ENCODE measurements at regions not wholly inside any gene's neighbourhood (a gene's known extent, or its start where the extent isn't known, plus 50 kb on each side); places are given as distances from the start of the nearest gene placed in this dataset.
A peak's percentile ranks its signal among the peaks of the same experiment; 100 is the strongest.

DNA sequence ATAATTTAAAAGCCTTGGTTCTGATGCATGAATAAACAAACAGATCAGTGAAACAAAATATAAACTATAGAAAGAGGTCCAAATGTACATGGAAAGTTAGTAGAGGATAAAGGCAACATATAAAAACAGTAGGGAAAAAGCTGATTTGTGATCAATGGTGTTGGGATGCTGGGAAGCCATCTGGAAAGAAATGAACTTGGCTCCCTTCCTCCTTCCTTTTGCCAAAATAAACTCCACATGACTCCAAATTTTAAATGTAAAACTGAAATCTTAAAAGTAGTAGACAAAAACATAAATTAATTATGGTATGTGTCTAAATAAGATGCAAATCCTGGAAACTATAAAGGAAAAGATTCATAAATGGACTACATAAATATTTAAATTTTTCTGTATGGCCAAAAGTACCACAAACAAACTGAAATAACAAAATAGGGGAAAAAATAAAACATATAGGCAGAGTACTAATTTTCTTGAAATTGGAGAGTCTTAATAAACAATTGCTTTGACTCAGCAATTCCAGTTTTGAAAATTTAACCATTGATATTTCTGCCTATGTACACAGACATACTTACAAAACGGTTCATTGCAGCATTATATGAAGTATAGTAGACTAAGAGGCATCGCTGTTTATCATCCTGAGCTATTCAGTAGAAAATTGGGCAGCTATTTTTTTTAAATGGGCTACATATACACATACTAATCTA lies 77.0 kb upstream of the TRIM24 start:
- Histone ChIP-seq H3K36me3 (ENCODE audit: control insufficient read depth in 1 of 2, insufficient read depth in 2 of 2, low read depth in 1 of 2, low read length in 2 of 2) (no peaks in the 10 kb centered on the region), H3K79me1 (replicated peaks; ENCODE audit: low read length, poor library complexity, severe bottlenecking) (no peaks in the 10 kb centered on the region), H3K27ac (ENCODE audit: low read length, poor library complexity, severe bottlenecking) (no peak overlapping the region), H3K27me3 (ENCODE audit: control insufficient read depth in 1 of 2, insufficient read depth in 1 of 2, low read length in 2 of 2) (no peaks in the 10 kb centered on the region), H4K91ac (ENCODE audit: low read length) (no peak overlapping the region), H3K4me1 (ENCODE audit: control insufficient read depth, insufficient read depth, low read depth, low read length) (no peaks in the 10 kb centered on the region), H2AK5ac (ENCODE audit: low read length, severe bottlenecking) (no peak overlapping the region), H2BK12ac (ENCODE audit: low read length in 2 of 2) (no peak overlapping the region), H3K4me2 (ENCODE audit: low read length, poor library complexity, severe bottlenecking) (no peak overlapping the region), H4K8ac (ENCODE audit: low read length) (no peak overlapping the region), H3K9ac (ENCODE audit: low read length) (no peak overlapping the region), H2BK15ac (ENCODE audit: low read depth, poor library complexity, severe bottlenecking) (no peak overlapping the region), H3K4ac (ENCODE audit: low read depth in 1 of 2, low read length in 2 of 2) (no peak overlapping the region), H2BK5ac (ENCODE audit: low read depth, low read length, poor library complexity, severe bottlenecking) (no peak overlapping the region), H2BK120ac (ENCODE audit: low read depth, low read length) (no peak overlapping the region), H3K9me3 (ENCODE audit: control insufficient read depth, low read length) (peaks cover 4% of the 10 kb centered on the region), H3K14ac (ENCODE audit: low read length in 2 of 2) (no peak overlapping the region), H3K23ac (ENCODE audit: low read length in 2 of 2) (no peak overlapping the region), H2AFZ (ENCODE audit: low read depth, low read length) (no peak overlapping the region), H3K4me3 (ENCODE audit: insufficient read depth in 1 of 2, low read depth in 1 of 2, low read length in 2 of 2) (no peak overlapping the region), H3K18ac (ENCODE audit: low read depth in 1 of 2, low read length in 2 of 2) (no peak overlapping the region)
- no CpG with 5 or more reads among the region's 2 CpGs for WGBS
- DNase-seq, result no peak

DNA sequence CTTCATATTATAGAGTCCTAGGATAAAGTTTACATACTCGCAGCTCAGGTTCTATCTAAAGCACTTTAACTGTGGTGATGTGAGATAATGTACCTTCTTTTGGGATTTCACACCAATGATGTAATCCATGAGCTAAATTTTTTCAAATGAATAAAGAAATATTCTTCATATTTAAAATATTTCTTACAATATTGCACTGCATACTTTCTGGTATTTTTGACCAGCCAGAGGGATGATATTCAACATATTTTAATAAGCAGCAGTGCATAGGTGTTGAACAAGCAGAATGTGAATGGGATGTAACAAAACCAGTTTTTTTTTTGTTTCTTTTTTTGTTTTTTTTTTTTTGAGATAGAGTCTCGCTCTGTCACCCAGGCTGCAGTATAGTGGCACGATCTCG lies 73.2 kb upstream of the TRIM24 start:
- no peak overlapping the region for H4K91ac ChIP-seq (ENCODE audit: low read length)
- no peak overlapping the region for H3K4me2 ChIP-seq (ENCODE audit: low read length, poor library complexity, severe bottlenecking)
- no peak overlapping the region for H3K9ac ChIP-seq (ENCODE audit: low read length)
- H3K4me1 ChIP-seq (ENCODE audit: control insufficient read depth, insufficient read depth, low read depth, low read length), result no peaks in the 10 kb centered on the region
- no peak overlapping the region for H3K14ac ChIP-seq (ENCODE audit: low read length in 2 of 2)
- H3K27me3 ChIP-seq (ENCODE audit: control insufficient read depth in 1 of 2, insufficient read depth in 1 of 2, low read length in 2 of 2), result no peaks in the 10 kb centered on the region
- H2BK5ac ChIP-seq (ENCODE audit: low read depth, low read length, poor library complexity, severe bottlenecking), result no peak overlapping the region
- no peak overlapping the region for H2BK15ac ChIP-seq (ENCODE audit: low read depth, poor library complexity, severe bottlenecking)
- H2AFZ ChIP-seq (ENCODE audit: low read depth, low read length), result no peak overlapping the region
- no peak overlapping the region for H2AK5ac ChIP-seq (ENCODE audit: low read length, severe bottlenecking)
- H3K4ac ChIP-seq (ENCODE audit: low read depth in 1 of 2, low read length in 2 of 2), result no peak overlapping the region
- no peaks in the 10 kb centered on the region for H3K9me3 ChIP-seq (ENCODE audit: control insufficient read depth, low read length)
- no peaks in the 10 kb centered on the region for H3K36me3 ChIP-seq (ENCODE audit: control insufficient read depth in 1 of 2, insufficient read depth in 2 of 2, low read depth in 1 of 2, low read length in 2 of 2)
- H3K23ac ChIP-seq (ENCODE audit: low read length in 2 of 2), result no peak overlapping the region
- H2BK120ac ChIP-seq (ENCODE audit: low read depth, low read length), result no peak overlapping the region
- DNase-seq, result no peak
- H3K27ac ChIP-seq (ENCODE audit: low read length, poor library complexity, severe bottlenecking), result no peak overlapping the region
- no peak overlapping the region for H3K4me3 ChIP-seq (ENCODE audit: insufficient read depth in 1 of 2, low read depth in 1 of 2, low read length in 2 of 2)
- H2BK12ac ChIP-seq (ENCODE audit: low read length in 2 of 2), result no peak overlapping the region
- H4K8ac ChIP-seq (ENCODE audit: low read length), result no peak overlapping the region
- WGBS, result no CpG with 5 or more reads among the region's 4 CpGs
- no peak overlapping the region for H3K18ac ChIP-seq (ENCODE audit: low read depth in 1 of 2, low read length in 2 of 2)
- no peaks in the 10 kb centered on the region for H3K79me1 ChIP-seq (replicated peaks; ENCODE audit: low read length, poor library complexity, severe bottlenecking)

DNA sequence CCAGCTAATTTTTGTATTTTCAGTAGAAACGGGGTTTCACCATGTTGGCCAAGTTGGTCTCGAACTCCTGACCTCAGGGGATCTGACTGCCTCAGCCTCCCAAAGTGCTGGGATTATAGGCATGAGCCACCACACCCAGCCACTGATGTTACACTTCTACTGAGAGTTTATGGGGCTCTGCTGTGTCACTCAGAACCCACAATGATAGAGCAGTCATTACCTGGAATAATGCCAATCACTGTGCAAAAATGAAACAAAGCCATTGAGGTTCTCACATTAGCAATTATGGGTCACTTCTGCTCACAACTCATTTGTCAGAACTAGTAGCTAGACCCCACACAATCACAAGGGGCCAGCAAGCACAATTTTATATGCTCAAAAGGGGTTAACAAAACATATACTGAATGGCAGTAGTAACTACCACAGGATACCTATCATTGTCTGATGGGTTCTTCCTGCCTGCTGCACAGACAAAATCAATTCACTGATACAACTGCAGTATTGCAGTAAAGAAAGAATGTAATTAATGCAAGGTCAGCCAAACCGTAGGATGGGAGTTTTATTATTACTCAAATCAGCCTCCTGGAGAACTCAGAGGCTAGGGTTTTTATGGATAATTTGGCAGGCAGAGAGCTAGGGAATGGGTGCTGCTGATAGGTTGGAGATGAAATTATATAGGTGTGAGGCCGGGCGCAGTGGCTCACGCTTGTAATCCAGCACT lies 72.1 kb upstream of the TRIM24 start:
- H2AFZ ChIP-seq (ENCODE audit: low read depth, low read length), result no peak overlapping the region
- DNase-seq, result no peak
- H3K27me3 ChIP-seq (ENCODE audit: control insufficient read depth in 1 of 2, insufficient read depth in 1 of 2, low read length in 2 of 2), result no peaks in the 10 kb centered on the region
- H3K4me2 ChIP-seq (ENCODE audit: low read length, poor library complexity, severe bottlenecking), result no peak overlapping the region
- H2BK12ac ChIP-seq (ENCODE audit: low read length in 2 of 2), result no peak overlapping the region
- H4K8ac ChIP-seq (ENCODE audit: low read length), result no peak overlapping the region
- H3K4me3 ChIP-seq (ENCODE audit: insufficient read depth in 1 of 2, low read depth in 1 of 2, low read length in 2 of 2), result no peak overlapping the region
- no peak overlapping the region for H3K14ac ChIP-seq (ENCODE audit: low read length in 2 of 2)
- no peak overlapping the region for H2BK5ac ChIP-seq (ENCODE audit: low read depth, low read length, poor library complexity, severe bottlenecking)
- peak overlapping the region; percentile 7 for H2AK5ac ChIP-seq (ENCODE audit: low read length, severe bottlenecking)
- H3K36me3 ChIP-seq (ENCODE audit: control insufficient read depth in 1 of 2, insufficient read depth in 2 of 2, low read depth in 1 of 2, low read length in 2 of 2), result no peaks in the 10 kb centered on the region
- H4K91ac ChIP-seq (ENCODE audit: low read length), result no peak overlapping the region
- no peaks in the 10 kb centered on the region for H3K79me1 ChIP-seq (replicated peaks; ENCODE audit: low read length, poor library complexity, severe bottlenecking)
- 90% methylated on average over 6 of the region's 6 CpGs for WGBS
- no peak overlapping the region for H3K23ac ChIP-seq (ENCODE audit: low read length in 2 of 2)
- peak overlapping the region; percentile 36 for H3K27ac ChIP-seq (ENCODE audit: low read length, poor library complexity, severe bottlenecking)
- no peak overlapping the region for H3K4ac ChIP-seq (ENCODE audit: low read depth in 1 of 2, low read length in 2 of 2)
- H2BK15ac ChIP-seq (ENCODE audit: low read depth, poor library complexity, severe bottlenecking), result no peak overlapping the region
- no peaks in the 10 kb centered on the region for H3K4me1 ChIP-seq (ENCODE audit: control insufficient read depth, insufficient read depth, low read depth, low read length)
- no peak overlapping the region for H2BK120ac ChIP-seq (ENCODE audit: low read depth, low read length)
- no peak overlapping the region for H3K18ac ChIP-seq (ENCODE audit: low read depth in 1 of 2, low read length in 2 of 2)
- H3K9me3 ChIP-seq (ENCODE audit: control insufficient read depth, low read length), result no peaks in the 10 kb centered on the region
- H3K9ac ChIP-seq (ENCODE audit: low read length), result no peak overlapping the region

GRCh38 chr7:138388673-138389491 lies 71.2 kb upstream of the TRIM24 start:
- Histone ChIP-seq H3K9me3 (ENCODE audit: control insufficient read depth, low read length) (no peaks in the 10 kb centered on the region), H4K91ac (ENCODE audit: low read length) (no peak overlapping the region), H2BK120ac (ENCODE audit: low read depth, low read length) (no peak overlapping the region), H2BK15ac (ENCODE audit: low read depth, poor library complexity, severe bottlenecking) (no peak overlapping the region), H3K4me2 (ENCODE audit: low read length, poor library complexity, severe bottlenecking) (no peak overlapping the region), H4K8ac (ENCODE audit: low read length) (no peak overlapping the region), H3K4ac (ENCODE audit: low read depth in 1 of 2, low read length in 2 of 2) (no peak overlapping the region), H3K18ac (ENCODE audit: low read depth in 1 of 2, low read length in 2 of 2) (no peak overlapping the region), H2AK5ac (ENCODE audit: low read length, severe bottlenecking) (no peak overlapping the region), H3K4me1 (ENCODE audit: control insufficient read depth, insufficient read depth, low read depth, low read length) (no peaks in the 10 kb centered on the region), H3K79me1 (replicated peaks; ENCODE audit: low read length, poor library complexity, severe bottlenecking) (no peaks in the 10 kb centered on the region), H2BK5ac (ENCODE audit: low read depth, low read length, poor library complexity, severe bottlenecking) (peak overlapping the region; percentile 44), H3K14ac (ENCODE audit: low read length in 2 of 2) (no peak overlapping the region), H3K4me3 (ENCODE audit: insufficient read depth in 1 of 2, low read depth in 1 of 2, low read length in 2 of 2) (no peak overlapping the region), H3K23ac (ENCODE audit: low read length in 2 of 2) (no peak overlapping the region), H3K9ac (ENCODE audit: low read length) (no peak overlapping the region), H3K36me3 (ENCODE audit: control insufficient read depth in 1 of 2, insufficient read depth in 2 of 2, low read depth in 1 of 2, low read length in 2 of 2) (no peaks in the 10 kb centered on the region), H3K27me3 (ENCODE audit: control insufficient read depth in 1 of 2, insufficient read depth in 1 of 2, low read length in 2 of 2) (no peaks in the 10 kb centered on the region), H2AFZ (ENCODE audit: low read depth, low read length) (no peak overlapping the region), H2BK12ac (ENCODE audit: low read length in 2 of 2) (no peak overlapping the region), H3K27ac (ENCODE audit: low read length, poor library complexity, severe bottlenecking) (peak overlapping the region; percentile 80)
- 53% methylated on average over 1 of the region's 1 CpG for WGBS
- no peak for DNase-seq

Data from mesenchymal stem cell (in vitro differentiated cells and primary cell).